ENCODE measurements at regions not wholly inside any gene's neighbourhood (a gene's known extent, or its start where the extent isn't known, plus 50 kb on each side); places are given as distances from the start of the nearest gene placed in this dataset.

DNA sequence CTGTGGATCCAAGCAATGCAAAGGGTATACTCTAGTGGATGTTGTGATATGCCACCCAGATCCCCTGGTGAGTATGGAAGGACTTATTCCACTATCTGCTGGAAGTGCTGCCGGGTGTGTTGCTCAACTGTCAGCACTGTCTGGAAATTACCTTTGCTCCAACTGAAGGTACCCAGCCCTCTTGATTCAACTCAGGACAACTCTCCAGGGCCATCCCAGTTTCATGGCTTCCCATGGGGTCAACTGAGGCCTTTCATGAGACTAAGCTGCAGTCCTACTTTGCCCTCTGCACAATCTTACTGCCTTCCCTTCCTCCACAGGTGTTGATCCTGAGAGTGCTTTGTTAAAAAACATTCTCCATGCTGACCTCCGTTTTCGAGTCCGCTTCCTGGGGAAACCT is 99.8 kb downstream of the SPRY1 start:
- Histone ChIP-seq H3K4me1 (ENCODE audit: insufficient read depth, low read length, severe bottlenecking) (no peaks in the 10 kb centered on the region), H4K20me1 (ENCODE audit: insufficient read depth, low read length) (no peaks in the 10 kb centered on the region), H3K27ac (ENCODE audit: low read depth, low read length, poor library complexity, severe bottlenecking) (no peak overlapping the region), H3K9me2 (ENCODE audit: low read depth, low read length) (no peaks in the 10 kb centered on the region), H3F3A (ENCODE audit: insufficient read depth, low read length) (no peaks in the 10 kb centered on the region), H3K27me3 (ENCODE audit: insufficient read depth, low read length) (no peaks in the 10 kb centered on the region), H3K36me3 (ENCODE audit: insufficient read depth, low read length) (no peaks in the 10 kb centered on the region; the same call in 1 of the 2 replicates), H3K9me3 (ENCODE audit: low read length) (peaks cover 17% of the 10 kb centered on the region), H3K9ac (ENCODE audit: low read length) (no peak overlapping the region), H3K4me2 (ENCODE audit: low read length) (no peak overlapping the region), H2AFZ (ENCODE audit: low read length) (no peak overlapping the region), H3K79me2 (ENCODE audit: insufficient read depth, low read length) (no peaks in the 10 kb centered on the region), H3K4me3 (ENCODE audit: low read depth, low read length, poor library complexity, severe bottlenecking) (no peak overlapping the region)
- TF ChIP-seq, protein P1, sequence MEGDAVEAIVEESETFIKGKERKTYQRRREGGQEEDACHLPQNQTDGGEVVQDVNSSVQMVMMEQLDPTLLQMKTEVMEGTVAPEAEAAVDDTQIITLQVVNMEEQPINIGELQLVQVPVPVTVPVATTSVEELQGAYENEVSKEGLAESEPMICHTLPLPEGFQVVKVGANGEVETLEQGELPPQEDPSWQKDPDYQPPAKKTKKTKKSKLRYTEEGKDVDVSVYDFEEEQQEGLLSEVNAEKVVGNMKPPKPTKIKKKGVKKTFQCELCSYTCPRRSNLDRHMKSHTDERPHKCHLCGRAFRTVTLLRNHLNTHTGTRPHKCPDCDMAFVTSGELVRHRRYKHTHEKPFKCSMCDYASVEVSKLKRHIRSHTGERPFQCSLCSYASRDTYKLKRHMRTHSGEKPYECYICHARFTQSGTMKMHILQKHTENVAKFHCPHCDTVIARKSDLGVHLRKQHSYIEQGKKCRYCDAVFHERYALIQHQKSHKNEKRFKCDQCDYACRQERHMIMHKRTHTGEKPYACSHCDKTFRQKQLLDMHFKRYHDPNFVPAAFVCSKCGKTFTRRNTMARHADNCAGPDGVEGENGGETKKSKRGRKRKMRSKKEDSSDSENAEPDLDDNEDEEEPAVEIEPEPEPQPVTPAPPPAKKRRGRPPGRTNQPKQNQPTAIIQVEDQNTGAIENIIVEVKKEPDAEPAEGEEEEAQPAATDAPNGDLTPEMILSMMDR (IDR thresholded peaks at IDR 0.05; ENCODE audit: low read length), result no peak
- no peak for TF ChIP-seq EZH2 (IDR thresholded peaks at IDR 0.05; ENCODE audit: borderline replicate concordance, low read length)

DNA sequence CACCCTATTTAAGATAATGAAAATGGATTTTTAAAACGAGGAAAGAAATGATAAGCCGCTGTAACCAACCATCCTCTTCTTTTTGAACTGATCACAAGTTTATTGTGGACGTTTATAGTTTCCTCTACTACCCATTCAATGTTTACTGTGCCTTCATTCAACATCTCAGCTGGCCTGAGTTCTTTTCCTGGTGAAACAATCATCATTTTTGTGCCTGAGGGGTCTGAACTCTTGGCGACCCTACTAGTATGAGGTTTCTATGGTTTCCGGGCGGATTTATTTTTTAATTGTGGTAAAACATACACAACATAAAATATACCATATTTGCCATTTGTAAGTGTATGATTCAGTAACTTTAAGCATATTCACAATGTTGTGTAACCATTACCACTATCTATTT is 100.7 kb downstream of the SPRY1 start:
- no peaks in the 10 kb centered on the region for H4K20me1 ChIP-seq (ENCODE audit: insufficient read depth, low read length)
- no peaks in the 10 kb centered on the region for H3K9me2 ChIP-seq (ENCODE audit: low read depth, low read length)
- H3K4me1 ChIP-seq (ENCODE audit: insufficient read depth, low read length, severe bottlenecking), result no peaks in the 10 kb centered on the region
- H3K4me2 ChIP-seq (ENCODE audit: low read length), result no peak overlapping the region
- no peaks in the 10 kb centered on the region for H3K27me3 ChIP-seq (ENCODE audit: insufficient read depth, low read length)
- no peak overlapping the region for H3K27ac ChIP-seq (ENCODE audit: low read depth, low read length, poor library complexity, severe bottlenecking)
- H3K9ac ChIP-seq (ENCODE audit: low read length), result no peak overlapping the region
- no peaks in the 10 kb centered on the region for H3K79me2 ChIP-seq (ENCODE audit: insufficient read depth, low read length)
- peaks cover 14% of the 10 kb centered on the region for H3K9me3 ChIP-seq (ENCODE audit: low read length)
- TF ChIP-seq EZH2 (IDR thresholded peaks at IDR 0.05; ENCODE audit: borderline replicate concordance, low read length), result no peak
- TF ChIP-seq, protein P1 (IDR thresholded peaks at IDR 0.05; ENCODE audit: low read length), result no peak
- no peaks in the 10 kb centered on the region for H3F3A ChIP-seq (ENCODE audit: insufficient read depth, low read length)
- no peak overlapping the region for H3K4me3 ChIP-seq (ENCODE audit: low read depth, low read length, poor library complexity, severe bottlenecking)
- H2AFZ ChIP-seq (ENCODE audit: low read length), result no peak overlapping the region
- no peaks in the 10 kb centered on the region; the same call in 1 of the 2 replicates for H3K36me3 ChIP-seq (ENCODE audit: insufficient read depth, low read length)

DNA sequence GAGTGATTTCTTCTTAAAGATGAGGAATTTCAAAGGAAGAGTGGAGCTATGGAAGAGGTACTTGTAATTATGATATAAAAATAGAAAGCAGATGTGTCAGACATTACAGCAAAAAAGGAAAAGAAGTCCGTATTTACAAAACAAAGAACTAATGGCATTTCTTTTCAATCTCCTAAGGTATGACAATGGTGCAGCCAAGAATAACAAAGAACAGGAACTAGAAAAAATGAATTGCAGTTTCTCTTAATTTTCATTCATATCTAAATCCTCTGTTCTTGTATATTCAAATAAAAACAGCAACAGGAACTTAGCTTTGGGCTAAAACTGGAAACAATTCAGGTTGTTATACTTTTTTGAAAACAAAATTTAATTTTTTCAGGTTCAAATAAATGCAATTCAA is 105.1 kb downstream of the SPRY1 start:
- no peaks in the 10 kb centered on the region for H3K27me3 ChIP-seq (ENCODE audit: insufficient read depth, low read length)
- no peaks in the 10 kb centered on the region for H3K79me2 ChIP-seq (ENCODE audit: insufficient read depth, low read length)
- H3K9me3 ChIP-seq (ENCODE audit: low read length), result peaks cover 14% of the 10 kb centered on the region
- no peak overlapping the region for H3K4me2 ChIP-seq (ENCODE audit: low read length)
- no peak overlapping the region for H3K4me3 ChIP-seq (ENCODE audit: low read depth, low read length, poor library complexity, severe bottlenecking)
- H3K9me2 ChIP-seq (ENCODE audit: low read depth, low read length), result no peaks in the 10 kb centered on the region
- peaks cover 27% of the 10 kb centered on the region for H3K4me1 ChIP-seq (ENCODE audit: insufficient read depth, low read length, severe bottlenecking)
- TF ChIP-seq, protein P1 (IDR thresholded peaks at IDR 0.05; ENCODE audit: low read length), result no peak
- TF ChIP-seq EZH2 (IDR thresholded peaks at IDR 0.05; ENCODE audit: borderline replicate concordance, low read length), result no peak
- H3K27ac ChIP-seq (ENCODE audit: low read depth, low read length, poor library complexity, severe bottlenecking), result no peak overlapping the region
- H3K9ac ChIP-seq (ENCODE audit: low read length), result no peak overlapping the region
- no peaks in the 10 kb centered on the region for H3F3A ChIP-seq (ENCODE audit: insufficient read depth, low read length)
- peak overlapping the region; percentile 35; the same call in 1 of the 2 replicates for H2AFZ ChIP-seq (ENCODE audit: low read length)
- H4K20me1 ChIP-seq (ENCODE audit: insufficient read depth, low read length), result no peaks in the 10 kb centered on the region
- H3K36me3 ChIP-seq (ENCODE audit: insufficient read depth, low read length), result no peaks in the 10 kb centered on the region; the same call in 1 of the 2 replicates
